GM12878 (cell line): ENCODE measurements at regions not wholly inside any gene's neighbourhood (a gene's known extent, or its start where the extent isn't known, plus 50 kb on each side); places are given as distances from the start of the nearest gene placed in this dataset.

Experiments used
- ATAC-seq: fragments of 200-7000 bp; cut with Tn5 transposase; 3 replicates; pipeline ENCODE4 v1.9.1; 2020; ENCODE audit warnings: mild to moderate bottlenecking, moderate library complexity
- BruUV-seq: library from RNA; stranded (reverse); fragments of 400-500 nt; replicated peaks from 2 replicates; lab custom pipeline; 2021; lab: Mats Ljungman, UMichigan
- CTCF ChIA-PET: fragments of 300-600 bp; sonication (Branson Sonifier 250); formaldehyde crosslinking; extraction: SDS; loops from one replicate; lab custom pipeline; 2021; ENCODE audit warnings: inconsistent platforms; lab: Yijun Ruan, JAX
- POLR2A ChIA-PET: fragments of 350-600 bp; formaldehyde crosslinking; extraction: SDS; loops from one replicate; lab custom pipeline; 2021; ENCODE audit warnings: inconsistent platforms; lab: Charles Lee
- RAD21 ChIA-PET: fragments of 300-600 bp; sonication (Branson Sonifier 250); formaldehyde crosslinking; loops from one replicate; lab custom pipeline; 2023; ENCODE audit warnings: antibody characterized with exemption; ENCODE audit not compliant: unreplicated experiment; lab: Charles Lee
- SMC1A ChIA-PET: fragments of 300-600 bp; sonication (Branson Sonifier 250); formaldehyde crosslinking; loops from one replicate; lab custom pipeline; 2023; ENCODE audit not compliant: unreplicated experiment, uncharacterized antibody; lab: Charles Lee
- DNase-seq: peaks from one replicate; pipeline ENCODE4 v3.0.0-alpha.2; 2011; ENCODE audit warnings: low read depth, low spot score
- FAIRE-seq: peaks from 3 replicates; lab custom pipeline; 2011; peaks lifted over from hg19 to GRCh38; lab: Jason Lieb, UNC
- H2AFZ ChIP-seq: 2 replicates; pipeline ENCODE4 v1.6.0; 2011; ENCODE audit warnings: low read depth, low read length, control low read depth; ENCODE audit not compliant: control insufficient read depth
- H3K27ac ChIP-seq: 2 replicates; pipeline ENCODE4 v1.5.1; 2011; ENCODE audit warnings: control low read depth; ENCODE audit not compliant: control insufficient read depth, insufficient read depth
- H3K27me3 ChIP-seq, 2 experiments: replicated peaks in 1 of 2; 2 replicates each; pipeline versions ENCODE4 v1.6.0 to v1.6.1; 2011; ENCODE audit warnings: low read length in 1 of 2; ENCODE audit not compliant: control insufficient read depth in 2 of 2, insufficient read depth in 2 of 2
- H3K36me3 ChIP-seq, 2 experiments: 2 replicates each; pipeline ENCODE4 v1.5.1; 2011; ENCODE audit warnings: low read length in 1 of 2; ENCODE audit not compliant: control insufficient read depth in 2 of 2, insufficient read depth in 2 of 2
- H3K4me1 ChIP-seq: 2 replicates; pipeline ENCODE4 v1.6.1; 2011; ENCODE audit warnings: mild to moderate bottlenecking, low read length, moderate library complexity, mixed read lengths; ENCODE audit not compliant: control insufficient read depth, insufficient read depth
- H3K4me2 ChIP-seq: 2 replicates; pipeline ENCODE4 v1.6.0; 2011; ENCODE audit warnings: control low read depth; ENCODE audit not compliant: control insufficient read depth, insufficient read depth
- H3K4me3 ChIP-seq: fragments of 200-600 bp; sonication (generic); 2 replicates; pipeline ENCODE4 v1.5.1; 2016
- H3K79me2 ChIP-seq: 2 replicates; pipeline ENCODE4 v1.6.0; 2011; ENCODE audit warnings: low read length; ENCODE audit not compliant: control insufficient read depth, insufficient read depth
- H3K9ac ChIP-seq: 2 replicates; pipeline ENCODE4 v1.8.0; 2011; ENCODE audit warnings: low read length, control low read depth, mixed read lengths; ENCODE audit not compliant: control insufficient read depth, insufficient read depth
- H3K9me3 ChIP-seq: replicated peaks from 3 replicates; pipeline ENCODE4 v1.5.1; 2011; ENCODE audit warnings: mild to moderate bottlenecking, low read length; ENCODE audit not compliant: control insufficient read depth, insufficient read depth
- H4K20me1 ChIP-seq: 2 replicates; pipeline ENCODE4 v1.6.0; 2011; ENCODE audit not compliant: control insufficient read depth, insufficient read depth
- ATF7 ChIP-seq: fragments of 450-650 bp; IDR thresholded peaks from 2 replicates; pipeline ENCODE4 v1.6.1; 2016; ENCODE audit warnings: low read depth, mild to moderate bottlenecking
- CBFB ChIP-seq: IDR thresholded peaks from 2 replicates; pipeline ENCODE4 v1.6.1; 2016; ENCODE audit warnings: antibody characterized with exemption, low read depth
- E2F4 ChIP-seq: IDR thresholded peaks from 2 replicates; pipeline ENCODE4 v1.6.1; 2012; ENCODE audit warnings: low read depth, low read length, improper control_type of control experiment
- E2F8 ChIP-seq: fragments of 450-650 bp; IDR thresholded peaks from 2 replicates; pipeline ENCODE4 v1.6.1; 2018; ENCODE audit warnings: mild to moderate bottlenecking, low read depth, moderate library complexity; ENCODE audit not compliant: partially characterized antibody
- ESRRA ChIP-seq: IDR thresholded peaks from 2 replicates; pipeline ENCODE4 v1.6.1; 2012; ENCODE audit warnings: mild to moderate bottlenecking, low read length, improper control_type of control experiment
- KLF5 ChIP-seq: fragments of 450-650 bp; IDR thresholded peaks from 2 replicates; pipeline ENCODE4 v1.6.1; 2014; ENCODE audit warnings: mild to moderate bottlenecking; ENCODE audit not compliant: partially characterized antibody
- LARP7 ChIP-seq: fragments of 450-650 bp; IDR thresholded peaks from 2 replicates; pipeline ENCODE4 v1.6.1; 2017; ENCODE audit warnings: mild to moderate bottlenecking
- MYB ChIP-seq: fragments of 150-350 bp; IDR thresholded peaks from 2 replicates; pipeline ENCODE4 v1.6.1; 2014; ENCODE audit warnings: mild to moderate bottlenecking, low read depth, low read length, borderline replicate concordance
- NFYA ChIP-seq: IDR thresholded peaks from 2 replicates; pipeline ENCODE4 v1.6.1; 2011; ENCODE audit warnings: low read depth, mild to moderate bottlenecking, low read length, improper control_type of control experiment, borderline replicate concordance
- NR2C2 ChIP-seq: IDR thresholded peaks from 2 replicates; pipeline ENCODE4 v1.6.1; 2011; ENCODE audit warnings: borderline replicate concordance, low read depth; ENCODE audit not compliant: control insufficient read depth, insufficient read length
- RAD51 ChIP-seq: fragments of 450-650 bp; IDR thresholded peaks from 2 replicates; pipeline ENCODE4 v1.6.1; 2016; ENCODE audit warnings: moderate library complexity, mild to moderate bottlenecking, inconsistent platforms
- RBBP5 ChIP-seq: fragments of 200-600 bp; sonication (generic); conservative IDR thresholded peaks from 2 replicates; pipeline ENCODE4 v1.6.1; 2016
- RELA ChIP-seq: fragments of 450-650 bp; IDR thresholded peaks from 2 replicates; pipeline ENCODE4 v1.8.0; 2014; ENCODE audit warnings: borderline replicate concordance; ENCODE audit not compliant: partially characterized antibody
- RFX5 ChIP-seq: IDR thresholded peaks from 2 replicates; pipeline ENCODE4 v1.6.1; 2011; ENCODE audit warnings: low read depth, low read length, improper control_type of control experiment
- ZNF207 ChIP-seq: fragments of 450-650 bp; IDR thresholded peaks from 2 replicates; pipeline ENCODE4 v1.6.1; 2014; ENCODE audit warnings: antibody characterized with exemption, mild to moderate bottlenecking, borderline replicate concordance
- ZNF622 ChIP-seq: fragments of 450-650 bp; IDR thresholded peaks from 2 replicates; pipeline ENCODE4 v1.6.1; 2017; ENCODE audit warnings: mild to moderate bottlenecking, inconsistent platforms
- WGBS: methylation state at CpG from one replicate; pipeline ENCODE4 v1.1.6; 2016; ENCODE audit warnings: low lambda C conversion rate; ENCODE audit not compliant: insufficient replicate concordance, insufficient coverage; ENCODE audit errors: missing lambda C conversion rate; 5-methylcytosine and 5-hydroxymethylcytosine counted together
- in situ Hi-C: fragments of 300-500 bp; cut with MboI; formaldehyde crosslinking; loops from 9 replicates; pipeline ENCODE4 v1.14.3; 2018; ENCODE audit warnings: mixed read lengths
- intact Hi-C: fragments of 100-400 bp; cut with micrococcal nuclease; formaldehyde crosslinking; loops from one replicate; pipeline ENCODE4 v1.14.2; 2022; ENCODE audit not compliant: unreplicated experiment

GRCh38 chr22:48142388-48142787 is 1379.9 kb downstream of the TBC1D22A start:
- no peaks in the 10 kb centered on the region for H3K9me3 ChIP-seq
- ChIA-PET POLR2A (no interaction called here), SMC1A (no interaction called here), RAD21 (no interaction called here), CTCF (no interaction called here)
- TF ChIP-seq ATF7 (no peak), RFX5 (no peak), RELA (no peak), NFYA (no peak), CBFB (no peak), NR2C2 (no peak), MYB (no peak), E2F4 (no peak), KLF5 (no peak), LARP7 (no peak), RAD51 (no peak), RBBP5 (no peak), E2F8 (no peak), ZNF207 (no peak), ESRRA (no peak), ZNF622 (no peak)
- ATAC-seq, result no peak
- no peaks in the 10 kb centered on the region for H4K20me1 ChIP-seq
- WGBS, result 39% methylated on average over 7 of the region's 7 CpGs
- no peak overlapping the region for H2AFZ ChIP-seq
- intact Hi-C loops (no loop called here), in situ Hi-C loops (no loop called here)
- H3K79me2 ChIP-seq, result no peaks in the 10 kb centered on the region
- H3K4me3 ChIP-seq, result no peak overlapping the region
- no peak overlapping the region for H3K9ac ChIP-seq
- H3K4me1 ChIP-seq, result peaks cover 4% of the 10 kb centered on the region; the same call in 1 of the 2 replicates
- H3K27me3 ChIP-seq, result no peaks in the 10 kb centered on the region
- no peak for FAIRE-seq
- H3K27ac ChIP-seq, result no peak overlapping the region
- no peak overlapping the region for H3K4me2 ChIP-seq
- H3K36me3 ChIP-seq, result no peaks in the 10 kb centered on the region
- BruUV-seq, result no TSS peak
- DNase-seq, result no peak
